Stimulated activated CD4-positive, alpha-beta T cell treated with anti-CD3 and anti-CD28 coated beads, TNF-alpha, amount 100 ng/mL, for 48 hours (primary cell): ENCODE measurements at regions not wholly inside any gene's neighbourhood (a gene's known extent, or its start where the extent isn't known, plus 50 kb on each side); places are given as distances from the start of the nearest gene placed in this dataset.
"Not testable (repeated sequence)": the region's sequence is repeated elsewhere in the genome, so short reads cannot be mapped to it uniquely, and the experiment has no call there.

Source experiments
- DNase-seq, 3 donors: peaks; one replicate each; pipeline ENCODE4 v3.0.0-alpha.2; 2020; ENCODE audit warnings: low read depth in 3 of 3

DNA sequence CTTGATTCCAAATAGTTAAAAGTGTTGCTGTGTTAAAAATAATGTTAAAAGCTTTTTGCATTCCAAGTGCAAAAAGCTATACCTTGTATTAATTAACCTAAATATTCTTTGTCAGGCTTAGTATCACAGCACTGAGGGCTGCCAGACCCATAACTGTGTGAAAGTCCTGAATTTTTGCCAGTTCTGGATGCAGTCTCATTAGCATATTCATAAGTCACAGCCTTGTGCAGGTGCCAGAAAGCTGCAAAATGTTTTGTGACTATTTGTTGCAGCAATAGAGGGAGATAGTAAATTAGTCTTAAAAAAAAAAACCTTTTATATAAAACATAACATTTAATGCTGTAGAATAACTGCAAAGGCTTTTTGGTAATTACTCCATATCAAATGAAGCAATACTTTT is 56.6 kb downstream of the SLITRK1 start:
- no peak for DNase-seq

DNA sequence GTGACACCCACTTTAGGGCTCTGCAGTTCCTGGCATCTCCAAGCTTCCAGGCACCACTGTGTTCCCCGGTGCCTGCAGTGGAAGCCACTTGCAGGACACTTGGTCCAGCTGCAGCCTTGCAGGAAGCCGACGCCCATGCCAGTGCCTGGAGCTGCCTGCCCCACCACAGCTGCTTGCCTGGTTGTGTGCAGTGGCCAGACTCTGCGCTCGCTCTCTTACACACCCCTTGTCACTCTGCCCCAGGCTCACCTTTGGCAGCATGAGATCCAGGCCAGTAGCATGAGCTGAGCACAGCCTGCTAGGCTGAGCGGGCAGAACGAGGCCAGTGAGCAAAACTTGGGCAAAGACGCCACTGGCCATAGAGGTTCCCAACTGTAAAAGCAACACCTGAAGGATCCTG is 57.7 kb downstream of the SLITRK1 start:
- DNase-seq = no peak

DNA sequence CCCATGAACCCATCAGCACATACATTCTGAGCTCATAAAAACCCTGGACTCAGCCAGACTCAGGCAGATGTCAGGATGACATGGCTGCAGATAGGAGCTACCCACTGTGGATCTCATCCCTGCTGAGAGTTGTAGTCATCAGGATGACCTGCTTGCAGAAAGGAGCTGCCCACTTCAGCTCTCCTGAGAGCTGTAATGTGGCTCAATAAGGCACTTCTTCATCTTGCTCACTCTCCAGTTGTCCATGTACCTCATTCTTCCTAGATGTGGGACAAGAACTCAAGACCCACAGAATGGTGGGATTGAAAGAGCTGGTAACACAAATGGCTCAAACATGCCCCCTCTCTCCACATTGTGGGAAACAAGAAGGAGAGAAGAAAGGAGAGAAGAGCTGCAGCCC is 58.2 kb downstream of the SLITRK1 start:
- DNase-seq = no peak

DNA sequence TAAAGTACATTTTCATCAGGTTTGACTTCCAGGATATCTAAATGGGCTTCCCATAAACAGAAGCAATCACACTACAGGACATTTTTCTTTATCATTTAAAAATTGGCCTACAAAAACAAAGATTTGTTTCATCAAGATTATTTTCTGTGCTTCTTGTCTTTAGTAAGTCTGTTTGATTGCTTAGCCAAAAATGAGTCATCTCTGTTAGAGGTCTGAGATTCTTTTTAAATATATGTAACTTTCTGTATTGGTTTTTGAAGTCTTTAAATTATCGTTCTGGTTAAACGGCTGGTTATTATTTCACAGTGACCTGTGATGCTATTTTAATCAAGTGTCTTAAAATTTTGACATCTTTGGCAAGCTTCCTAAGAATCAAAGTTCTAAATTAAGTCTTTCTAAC is 62.7 kb downstream of the SLITRK1 start:
- DNase-seq = no peak

DNA sequence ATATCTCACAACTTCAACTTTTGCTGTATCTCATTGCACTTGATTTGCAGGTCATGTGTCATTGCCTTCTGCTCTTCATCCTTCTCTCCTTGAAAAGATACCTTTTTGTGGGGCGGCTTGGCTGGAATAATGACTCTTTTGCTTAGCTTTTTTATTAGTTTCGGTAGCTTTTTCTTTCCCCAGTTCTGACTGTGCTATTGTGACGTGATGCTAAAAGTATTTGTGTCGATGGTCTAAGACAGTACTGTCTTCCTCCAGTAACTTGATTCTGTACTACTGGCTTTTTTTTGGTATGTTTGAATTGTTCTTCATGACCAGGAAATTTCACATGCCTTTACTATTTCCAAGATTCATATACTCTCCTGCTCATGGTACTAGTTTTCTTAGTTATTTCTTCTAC is 63.1 kb downstream of the SLITRK1 start:
- DNase-seq = no peak

DNA sequence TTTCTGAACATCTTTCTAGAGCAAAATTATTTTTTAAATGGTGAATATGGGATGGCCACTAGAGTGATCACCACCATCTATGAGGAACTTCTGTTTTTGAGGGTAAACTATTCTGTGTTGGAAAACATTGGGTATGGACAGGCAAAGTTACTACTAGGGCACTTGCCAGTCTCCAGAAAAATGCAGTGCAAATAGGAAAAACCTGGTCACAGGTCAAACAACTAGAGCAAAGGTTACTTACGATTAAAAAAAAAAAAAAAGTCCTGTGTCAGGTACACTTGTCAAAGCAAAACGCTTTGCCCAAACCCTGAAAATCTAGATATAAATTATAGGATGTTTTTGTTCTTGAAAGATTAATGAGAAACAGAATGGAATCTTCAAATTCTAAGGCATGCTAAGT is 66.2 kb downstream of the SLITRK1 start:
- DNase-seq = no peak

DNA sequence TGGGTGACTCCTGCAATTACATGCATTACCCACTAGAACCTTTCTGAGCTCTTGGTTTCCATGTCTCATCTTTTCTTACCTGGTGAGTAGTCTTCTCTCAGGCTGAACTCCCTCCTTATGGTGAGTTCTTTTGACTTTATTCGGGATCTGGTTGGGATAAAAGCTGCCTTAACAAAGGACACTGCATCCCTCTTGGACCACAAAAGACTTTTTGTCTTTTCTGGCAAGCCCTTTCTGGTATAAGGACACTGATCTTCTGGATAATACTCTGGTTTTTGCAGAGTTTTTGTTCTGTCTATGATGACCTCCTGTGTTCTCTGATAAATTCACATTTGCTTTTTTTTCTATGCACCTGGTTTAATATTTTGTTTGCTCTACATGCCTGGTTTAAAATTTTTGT is 66.7 kb downstream of the SLITRK1 start:
- no peak for DNase-seq

DNA sequence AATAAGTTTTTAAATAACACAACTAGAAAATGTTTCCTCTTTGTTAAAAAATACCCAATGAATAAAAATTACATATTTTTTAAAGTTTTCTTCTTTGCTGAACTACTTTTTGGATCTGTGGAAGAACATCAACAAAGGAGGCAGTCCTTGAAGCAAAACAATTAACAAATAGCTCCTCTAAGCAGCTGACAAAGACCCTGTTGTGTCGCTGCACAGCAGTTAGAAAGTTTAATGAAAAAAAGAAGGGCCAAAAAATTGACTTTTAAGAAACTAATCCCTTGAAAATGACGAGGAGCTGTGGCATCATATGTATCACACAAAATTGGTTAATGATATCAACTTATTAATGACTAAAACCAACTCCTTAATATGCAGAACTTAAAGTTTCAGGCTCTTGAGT is 72.1 kb downstream of the SLITRK1 start:
- no peak for DNase-seq

DNA sequence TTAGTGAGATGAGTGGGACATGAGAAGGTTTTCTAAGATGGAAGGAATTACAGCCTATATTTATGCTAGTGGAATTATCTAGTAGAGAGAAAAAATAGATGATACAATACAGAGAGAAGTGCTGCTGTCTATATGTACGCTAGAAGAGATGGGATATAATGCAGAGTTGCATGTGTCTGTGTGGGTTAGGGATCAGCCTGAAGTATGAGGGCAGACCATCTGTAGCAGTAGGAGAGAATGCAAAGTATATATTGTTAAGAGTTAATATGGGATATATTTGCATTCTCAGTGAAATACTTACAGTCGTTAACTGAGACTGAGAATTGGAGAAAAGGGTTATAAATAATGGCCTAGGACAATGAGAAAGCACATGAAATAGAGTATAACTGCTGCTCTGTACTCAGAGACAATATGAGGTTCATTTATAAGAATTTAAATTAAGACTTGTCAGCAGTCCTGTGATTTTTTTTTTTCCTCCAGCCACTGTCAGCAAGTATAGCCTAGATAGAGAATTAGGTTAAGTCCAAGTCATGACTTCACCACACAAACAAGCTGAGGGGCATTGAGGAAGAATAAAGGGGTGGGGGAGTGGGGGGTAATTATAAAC is 77.8 kb downstream of the SLITRK1 start:
- DNase-seq = no peak

DNA sequence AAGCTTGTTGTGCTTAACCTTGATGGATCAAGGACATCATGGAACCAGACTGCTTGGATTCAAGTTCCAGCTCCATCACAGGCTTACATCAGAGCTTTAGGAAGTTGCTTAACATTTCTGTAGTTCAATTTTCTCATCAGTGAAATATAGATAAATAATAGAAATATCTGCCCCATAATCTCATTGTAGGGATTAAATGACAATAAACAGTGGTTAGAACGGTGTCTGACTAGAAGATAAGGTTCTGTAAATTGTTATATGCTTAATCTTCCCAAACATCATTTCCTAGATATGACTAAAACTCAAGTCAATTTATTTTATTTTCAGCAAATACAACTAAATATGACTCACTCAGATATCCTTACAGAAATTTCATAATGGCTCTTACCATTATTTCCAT is 83.5 kb downstream of the SLITRK1 start:
- no peak for DNase-seq

DNA sequence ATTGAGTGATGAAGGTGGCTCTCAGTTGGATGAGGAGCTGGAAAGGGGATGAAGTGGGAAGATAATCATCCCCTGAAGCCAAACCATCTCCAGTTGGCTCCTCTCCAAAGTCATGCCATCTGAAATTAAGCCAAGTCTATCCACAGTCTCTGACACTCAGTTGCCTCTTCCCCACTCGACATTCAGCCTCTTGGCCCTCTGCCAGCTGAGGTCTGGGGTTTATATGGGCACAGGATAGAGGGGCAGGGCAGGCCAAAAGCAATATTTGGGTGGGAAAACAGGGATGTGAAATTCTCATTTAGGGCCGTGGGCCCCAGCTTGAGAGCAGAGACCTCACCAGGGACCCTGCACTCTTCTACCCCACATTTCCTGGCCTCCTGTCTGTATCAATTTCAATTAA is 85.9 kb downstream of the SLITRK1 start:
- no peak for DNase-seq

DNA sequence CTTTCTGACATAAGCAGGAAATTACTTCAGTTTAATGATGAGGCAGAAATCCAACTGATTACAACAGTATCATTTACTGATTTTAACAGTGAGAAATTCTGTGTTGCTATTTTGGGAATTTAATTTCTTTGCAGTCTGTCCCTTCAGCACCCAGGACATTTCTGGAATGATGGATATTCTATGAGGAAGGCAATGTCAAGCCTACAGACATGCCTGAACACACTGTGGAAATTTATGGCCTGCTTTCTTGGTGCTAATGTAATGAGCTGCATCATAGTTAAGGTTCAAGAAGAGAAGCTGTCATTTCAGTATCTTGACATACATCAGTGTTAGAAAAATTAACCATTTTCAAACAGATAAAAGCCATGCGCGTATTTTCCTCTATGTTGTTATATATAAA is 87.7 kb downstream of the SLITRK1 start:
- DNase-seq = no peak

DNA sequence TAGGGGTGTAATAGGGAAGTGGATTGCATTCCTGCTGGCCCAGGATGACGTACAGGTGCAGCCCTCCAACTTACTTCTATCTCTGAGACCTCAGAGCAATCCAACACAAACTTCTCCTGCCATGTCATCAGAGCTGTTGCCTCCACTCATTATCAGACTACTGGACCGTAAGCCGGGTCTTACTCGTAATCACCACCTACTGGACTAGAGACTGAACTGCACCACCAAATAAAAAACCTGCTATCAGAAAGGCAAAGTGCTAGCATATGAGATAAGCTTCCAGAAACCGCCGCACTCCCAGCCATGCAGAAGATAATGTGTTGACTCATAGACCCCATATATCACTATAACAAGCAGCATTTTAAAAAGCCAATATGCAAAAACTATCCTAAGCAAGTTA is 102.0 kb downstream of the SLITRK1 start:
- DNase-seq = no peak

DNA sequence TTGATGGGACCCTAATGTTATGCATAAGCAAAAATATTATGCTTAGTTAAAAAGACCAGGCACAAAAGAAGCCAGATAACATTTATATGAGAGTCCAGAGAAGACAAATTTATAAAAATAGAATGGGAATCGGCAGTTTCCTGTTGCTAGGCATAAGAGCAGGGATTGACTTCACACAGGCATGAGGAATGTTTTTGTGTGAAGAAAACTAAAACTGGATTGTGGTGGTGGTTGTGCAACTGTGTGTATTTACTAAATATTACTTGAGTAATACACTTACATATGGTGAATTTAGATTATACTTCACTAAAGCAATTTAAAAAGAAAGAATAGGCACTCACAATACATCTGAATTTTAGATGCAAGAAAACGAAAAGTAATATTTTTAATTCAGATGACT is 108.3 kb downstream of the SLITRK1 start:
- DNase-seq = no peak

DNA sequence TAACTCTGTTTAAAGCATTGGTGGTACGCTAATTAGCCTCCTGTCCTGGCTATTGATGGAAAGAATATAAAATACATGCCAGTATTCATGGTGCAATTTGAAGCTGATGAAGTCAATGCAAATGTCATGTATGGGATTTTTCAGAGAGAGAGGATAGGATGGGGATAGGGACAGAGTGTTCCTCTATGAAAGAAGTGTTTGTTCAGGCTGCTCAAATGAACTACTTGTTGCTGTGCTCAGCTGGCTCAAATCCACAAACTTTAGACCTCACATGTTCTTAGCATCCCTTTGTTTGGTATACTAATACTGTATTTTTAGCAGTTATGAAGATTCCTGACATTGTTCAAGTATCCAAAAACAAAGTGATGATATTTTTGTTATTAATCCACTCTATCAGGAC is 116.5 kb downstream of the SLITRK1 start:
- no peak for DNase-seq

DNA sequence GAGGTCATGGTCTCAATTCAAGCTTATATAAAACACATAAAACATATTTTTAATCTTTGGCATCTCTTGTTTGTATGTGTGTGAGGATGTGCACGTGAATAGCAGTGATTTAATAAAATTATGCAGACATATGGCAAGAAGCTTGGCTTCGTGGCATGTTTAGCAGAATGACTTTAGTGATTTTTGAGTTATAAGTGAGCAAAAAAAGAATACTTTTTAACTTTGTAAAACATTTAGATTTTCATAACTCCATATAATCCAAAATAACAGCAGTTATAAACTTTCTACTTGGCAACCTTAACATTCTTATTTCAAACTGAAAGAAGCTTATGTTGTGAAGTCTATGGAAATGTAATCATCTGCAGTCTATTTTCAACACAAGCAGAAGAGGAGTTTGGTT is 120.6 kb downstream of the SLITRK1 start:
- no peak for DNase-seq

DNA sequence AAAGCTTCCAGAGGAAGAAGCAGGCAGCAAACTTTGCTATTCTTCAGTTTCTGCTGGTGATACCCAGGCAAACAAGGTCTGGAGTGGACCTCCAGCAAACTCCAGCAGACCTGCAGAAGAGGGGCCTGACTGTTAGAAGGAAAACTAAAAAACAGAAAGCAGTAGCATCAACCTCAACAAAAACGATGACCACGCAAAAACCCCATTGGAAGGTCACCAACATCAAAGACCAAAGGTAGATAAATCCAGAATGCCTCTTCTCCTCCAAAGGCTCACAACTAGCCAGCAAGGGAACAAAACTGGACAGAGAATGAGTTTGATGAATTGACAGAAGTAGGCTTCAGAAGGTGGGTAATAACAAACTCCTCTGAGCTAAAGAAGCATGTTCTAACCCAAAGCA is 127.1 kb downstream of the SLITRK1 start:
- DNase-seq = not testable (repeated sequence)

DNA sequence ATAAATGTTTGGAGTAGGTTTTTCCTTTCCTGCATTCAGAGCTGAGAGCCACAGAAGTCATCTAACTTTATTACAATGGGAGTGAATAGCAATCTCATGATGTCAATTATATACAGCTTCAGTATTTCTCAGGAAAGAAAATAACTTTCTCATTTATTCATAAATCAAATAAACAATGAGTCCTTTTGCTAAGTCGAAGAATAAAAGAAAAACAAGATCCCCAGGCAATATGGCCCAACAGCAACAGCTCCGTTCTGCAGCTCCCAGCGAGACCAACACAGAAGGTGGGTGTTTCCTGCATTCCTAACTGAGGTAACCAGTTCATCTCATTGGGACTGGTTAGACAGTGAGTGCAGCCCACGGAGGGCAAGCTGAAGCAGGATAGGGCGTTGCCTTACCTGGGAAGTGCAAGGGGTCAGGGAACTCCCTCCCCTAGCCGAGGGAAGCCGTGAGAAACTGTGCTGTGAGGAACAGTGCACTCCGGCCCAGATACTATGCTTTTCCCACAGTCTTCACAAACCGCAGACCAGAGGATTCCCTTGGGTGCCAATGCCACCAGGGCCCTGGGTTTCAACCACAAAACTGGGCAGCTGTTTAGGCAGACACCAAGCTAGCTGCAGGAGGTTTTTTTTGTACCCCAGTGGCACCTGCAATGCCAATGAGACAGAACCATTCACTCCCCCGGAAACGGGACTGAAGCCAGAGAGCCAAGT is 128.2 kb downstream of the SLITRK1 start:
- DNase-seq = no peak

DNA sequence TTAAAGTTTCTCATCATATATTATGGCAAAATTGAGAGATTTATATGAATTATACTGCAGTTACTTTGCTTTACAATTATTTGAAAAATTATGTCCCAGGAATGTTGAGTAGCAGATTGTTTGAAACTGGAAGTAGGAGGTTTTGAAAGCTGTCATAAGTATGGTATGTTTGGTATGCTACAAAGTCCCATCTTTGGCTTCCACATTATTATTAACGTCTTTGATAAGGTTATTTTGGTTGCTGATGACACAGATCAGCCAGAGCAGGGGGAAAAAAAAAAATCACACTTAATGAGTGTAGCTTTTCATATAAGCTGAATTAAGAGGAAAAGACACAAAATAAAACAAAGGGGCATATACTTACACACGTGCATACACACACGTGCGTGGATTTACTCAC is 130.1 kb downstream of the SLITRK1 start:
- DNase-seq = no peak

DNA sequence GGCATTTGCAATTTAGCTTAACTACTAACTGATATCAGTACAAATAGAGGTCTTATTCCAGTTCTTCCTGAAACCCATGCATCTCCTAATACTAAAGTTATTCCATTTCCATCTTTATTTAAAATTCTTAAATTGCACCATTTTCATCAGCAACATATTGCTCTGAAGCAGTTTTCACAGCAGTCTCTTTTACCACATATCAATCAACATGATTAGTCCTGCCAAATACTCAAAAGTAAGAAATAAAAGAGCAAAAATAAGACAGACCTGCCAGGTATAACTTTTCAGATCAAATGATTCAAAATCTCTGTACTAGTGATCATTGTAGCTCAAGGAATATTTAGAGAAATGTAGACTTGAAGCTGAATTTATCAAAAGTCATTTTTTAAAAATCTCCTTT is 141.7 kb downstream of the SLITRK1 start:
- DNase-seq = no peak

DNA sequence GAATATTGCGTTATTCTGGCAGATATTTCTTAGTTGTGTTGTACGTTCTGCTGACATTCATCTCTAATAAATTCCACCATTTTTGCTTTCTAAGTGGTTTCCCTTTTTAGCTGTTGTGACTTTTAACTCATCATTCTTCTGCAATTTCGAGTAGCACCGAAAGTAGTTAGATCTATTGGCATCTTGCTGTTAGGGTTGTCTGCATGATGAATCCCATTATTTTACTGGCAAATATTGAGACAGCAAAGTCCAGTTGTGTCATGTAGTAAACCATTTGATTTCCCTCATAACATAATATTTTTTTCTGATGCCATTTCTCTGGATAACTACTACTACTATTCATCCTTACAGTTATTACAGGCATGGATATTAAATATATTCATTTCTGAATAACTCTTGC is 143.9 kb downstream of the SLITRK1 start:
- DNase-seq = no peak

DNA sequence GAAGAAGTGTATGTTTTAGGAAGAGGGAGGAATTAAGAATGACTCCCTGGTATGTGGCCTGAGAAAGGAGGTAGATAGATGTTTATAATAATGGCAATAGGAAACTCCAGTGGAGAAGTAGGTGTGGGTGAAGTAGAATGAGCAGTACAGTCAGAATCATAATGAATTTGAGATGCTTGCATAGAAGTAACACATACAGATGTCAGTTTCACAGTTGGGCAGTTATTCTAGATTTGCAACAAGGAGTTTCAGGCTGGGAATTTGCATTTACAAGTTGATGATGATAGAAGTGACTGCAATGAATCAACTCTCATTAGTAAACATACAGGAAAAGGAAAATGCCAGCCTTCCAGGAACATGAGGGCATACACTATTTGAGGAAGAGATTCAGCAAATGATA is 149.0 kb downstream of the SLITRK1 start:
- no peak for DNase-seq

DNA sequence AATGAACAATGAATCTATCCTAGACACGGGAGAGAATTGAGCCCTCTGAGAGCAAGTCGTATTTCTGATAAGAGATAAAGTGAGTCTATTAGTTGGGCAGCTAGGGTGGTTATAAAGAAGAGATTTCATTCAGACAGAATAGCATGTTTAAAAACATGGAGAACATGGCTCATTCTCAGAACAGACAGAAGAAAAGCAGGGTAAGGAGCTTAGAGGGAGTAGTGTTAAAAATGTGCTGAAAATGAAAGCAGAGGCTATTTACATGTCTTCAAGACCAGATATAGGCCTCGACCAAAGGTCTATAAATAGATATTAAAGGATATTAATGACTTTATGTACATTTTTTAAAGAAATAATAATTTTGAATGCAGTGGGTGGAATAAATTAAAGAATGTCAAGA is 149.5 kb downstream of the SLITRK1 start:
- no peak for DNase-seq

DNA sequence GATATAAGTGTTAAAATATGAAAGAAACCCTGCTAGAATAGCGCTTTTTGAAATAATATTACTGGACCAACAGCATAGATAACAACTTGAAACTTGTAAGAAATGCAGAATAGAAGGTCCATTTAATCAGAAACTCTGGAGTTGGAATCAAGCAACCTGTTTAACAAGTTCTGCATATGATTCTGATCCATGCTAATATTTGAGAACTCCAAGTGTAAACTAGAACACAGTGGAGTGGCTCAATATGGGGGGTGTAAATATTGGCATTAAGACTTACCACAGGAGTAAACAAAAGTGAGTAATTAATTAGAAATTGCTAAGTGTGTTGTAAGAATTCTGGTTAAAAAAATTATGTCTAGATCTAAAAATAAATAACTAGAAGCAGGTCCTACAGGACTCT is 151.2 kb downstream of the SLITRK1 start:
- no peak for DNase-seq
